ENCODE measurements at regions not wholly inside any gene's neighbourhood (a gene's known extent, or its start where the extent isn't known, plus 50 kb on each side); places are given as distances from the start of the nearest gene placed in this dataset.

DNA sequence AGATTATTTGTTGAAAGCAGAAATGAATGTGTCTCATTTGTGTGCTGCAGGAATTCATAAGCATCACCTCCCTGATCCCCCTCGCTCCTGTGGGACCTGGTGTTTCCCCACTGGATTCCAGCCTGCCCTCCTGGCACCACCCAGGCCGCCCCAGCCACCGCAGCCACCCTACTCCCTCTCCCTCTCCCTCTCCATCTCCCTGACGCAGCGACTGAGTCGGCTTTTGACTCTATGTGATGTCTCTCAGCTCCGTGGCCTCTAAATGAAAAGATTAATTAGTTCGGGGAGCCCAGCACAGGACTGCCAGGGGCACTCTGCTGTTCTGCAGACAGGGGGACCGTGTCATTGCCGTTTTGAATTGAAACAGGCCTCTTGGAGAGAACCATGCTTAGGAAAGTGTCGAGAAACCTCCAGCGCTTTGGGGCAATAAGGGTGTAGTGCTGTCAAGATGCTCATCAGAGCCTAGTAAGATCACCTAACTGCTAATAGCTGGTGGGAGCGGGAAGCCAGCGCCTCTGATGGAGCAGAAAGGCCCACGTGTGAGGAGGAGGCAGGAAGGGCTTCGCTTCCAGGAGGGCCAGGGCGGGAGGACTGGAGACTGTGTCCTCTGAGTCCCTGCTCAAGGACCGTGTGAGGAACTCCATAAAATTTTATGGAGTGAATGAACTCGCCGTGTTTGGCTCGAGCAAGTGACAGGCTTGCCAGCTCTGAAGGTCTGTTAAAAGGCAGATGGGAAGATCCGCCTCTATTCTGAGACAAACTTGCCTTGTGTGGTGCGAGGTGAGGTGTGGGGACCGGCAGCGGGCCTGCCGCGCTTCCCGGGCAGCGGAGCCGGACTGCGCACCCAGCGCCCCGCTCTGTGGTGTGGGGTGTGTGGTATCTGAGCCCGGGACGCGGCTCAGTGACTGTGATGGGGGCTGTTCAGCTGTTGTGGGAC, 157.4 kb upstream of the C14orf180 start:
- WGBS (ENCODE audit: low lambda C conversion rate, missing lambda C conversion rate), result 81% methylated on average over 36 of the region's 36 CpGs
- Histone ChIP-seq H3K4me3 (no peak overlapping the region), H3K9me3 (ENCODE audit: low read depth) (no peaks in the 10 kb centered on the region), H3K4me2 (no peak overlapping the region), H3K27me3 (no peaks in the 10 kb centered on the region), H3K36me3 (replicated peaks; ENCODE audit: insufficient read depth, low read depth) (no peaks in the 10 kb centered on the region), H2AFZ (no peak overlapping the region), H3K9me2 (replicated peaks; ENCODE audit: insufficient read depth) (no peaks in the 10 kb centered on the region), H3K4me1 (ENCODE audit: insufficient read depth) (peaks cover 4% of the 10 kb centered on the region), H4K20me1 (ENCODE audit: insufficient read depth, poor library complexity, severe bottlenecking) (no peaks in the 10 kb centered on the region), H3K79me2 (no peaks in the 10 kb centered on the region), H3K27ac (no peak overlapping the region)
- TF ChIP-seq EZH2phosphoT487 (IDR thresholded peaks at IDR 0.05; ENCODE audit: low read depth, severe bottlenecking, unreplicated experiment), result no peak
- TF ChIP-seq, protein P1, sequence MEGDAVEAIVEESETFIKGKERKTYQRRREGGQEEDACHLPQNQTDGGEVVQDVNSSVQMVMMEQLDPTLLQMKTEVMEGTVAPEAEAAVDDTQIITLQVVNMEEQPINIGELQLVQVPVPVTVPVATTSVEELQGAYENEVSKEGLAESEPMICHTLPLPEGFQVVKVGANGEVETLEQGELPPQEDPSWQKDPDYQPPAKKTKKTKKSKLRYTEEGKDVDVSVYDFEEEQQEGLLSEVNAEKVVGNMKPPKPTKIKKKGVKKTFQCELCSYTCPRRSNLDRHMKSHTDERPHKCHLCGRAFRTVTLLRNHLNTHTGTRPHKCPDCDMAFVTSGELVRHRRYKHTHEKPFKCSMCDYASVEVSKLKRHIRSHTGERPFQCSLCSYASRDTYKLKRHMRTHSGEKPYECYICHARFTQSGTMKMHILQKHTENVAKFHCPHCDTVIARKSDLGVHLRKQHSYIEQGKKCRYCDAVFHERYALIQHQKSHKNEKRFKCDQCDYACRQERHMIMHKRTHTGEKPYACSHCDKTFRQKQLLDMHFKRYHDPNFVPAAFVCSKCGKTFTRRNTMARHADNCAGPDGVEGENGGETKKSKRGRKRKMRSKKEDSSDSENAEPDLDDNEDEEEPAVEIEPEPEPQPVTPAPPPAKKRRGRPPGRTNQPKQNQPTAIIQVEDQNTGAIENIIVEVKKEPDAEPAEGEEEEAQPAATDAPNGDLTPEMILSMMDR (IDR thresholded peaks at IDR 0.05; ENCODE audit: poor library complexity), result no peak
- TF ChIP-seq EZH2 (IDR thresholded peaks at IDR 0.05; ENCODE audit: borderline replicate concordance), result no peak
- DNase-seq (ENCODE audit: low spot score), result no peak

DNA sequence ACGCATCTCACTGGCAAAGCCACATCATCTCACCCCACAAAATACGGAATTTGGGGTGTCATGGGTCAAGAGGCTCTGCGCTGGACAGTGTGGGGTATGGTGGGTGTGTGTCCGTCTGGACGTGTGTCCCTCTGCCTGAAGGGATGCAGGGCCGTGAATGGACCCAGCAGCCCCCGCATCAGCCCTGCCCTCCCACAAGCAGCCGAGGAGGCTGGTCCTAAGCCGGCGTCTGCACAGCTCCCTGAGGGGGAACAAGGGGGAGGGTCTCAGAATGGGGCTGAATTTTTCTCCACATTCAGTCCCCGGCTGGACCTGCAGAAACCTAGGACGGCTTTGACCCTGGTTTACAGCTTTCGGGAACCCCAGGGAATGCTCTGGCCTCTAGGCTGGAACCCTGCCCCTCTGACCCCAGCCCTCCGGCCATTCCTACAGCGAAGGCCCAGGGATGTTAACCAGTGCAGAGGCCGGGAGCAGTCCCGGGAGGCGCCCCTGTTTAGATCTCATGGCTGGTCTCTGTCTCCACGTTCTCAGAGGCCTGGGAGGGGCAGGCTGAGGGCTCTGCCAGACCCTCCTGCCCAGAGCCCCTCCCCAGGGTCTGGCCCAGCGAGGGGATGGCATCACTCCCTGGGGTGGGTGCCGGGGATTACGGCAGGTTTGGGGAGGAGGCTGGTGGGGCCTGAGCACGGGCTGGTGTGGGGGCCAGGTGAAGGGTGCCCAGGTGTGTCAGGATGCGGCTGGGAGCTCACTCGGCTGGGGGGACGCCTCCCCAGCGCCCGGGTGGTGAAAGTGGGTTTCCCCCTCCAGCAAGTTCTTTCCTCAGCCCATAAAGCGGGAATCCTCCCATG, 156.5 kb upstream of the C14orf180 start:
- Histone ChIP-seq H3K4me3 (no peak overlapping the region), H3K9me2 (replicated peaks; ENCODE audit: insufficient read depth) (no peaks in the 10 kb centered on the region), H3K4me1 (ENCODE audit: insufficient read depth) (peaks cover 7% of the 10 kb centered on the region), H3K4me2 (no peak overlapping the region), H3K27me3 (no peaks in the 10 kb centered on the region), H4K20me1 (ENCODE audit: insufficient read depth, poor library complexity, severe bottlenecking) (no peaks in the 10 kb centered on the region), H3K9me3 (ENCODE audit: low read depth) (no peaks in the 10 kb centered on the region), H3K36me3 (replicated peaks; ENCODE audit: insufficient read depth, low read depth) (no peaks in the 10 kb centered on the region), H3K27ac (no peak overlapping the region), H2AFZ (no peak overlapping the region), H3K79me2 (no peaks in the 10 kb centered on the region)
- TF ChIP-seq, protein P1 (IDR thresholded peaks at IDR 0.05; ENCODE audit: poor library complexity), result no peak
- TF ChIP-seq EZH2phosphoT487 (IDR thresholded peaks at IDR 0.05; ENCODE audit: low read depth, severe bottlenecking, unreplicated experiment) (no peak), EZH2 (IDR thresholded peaks at IDR 0.05; ENCODE audit: borderline replicate concordance) (no peak)
- DNase-seq (ENCODE audit: low spot score), result no peak
- WGBS (ENCODE audit: low lambda C conversion rate, missing lambda C conversion rate), result 76% methylated on average over 26 of the region's 29 CpGs

DNA sequence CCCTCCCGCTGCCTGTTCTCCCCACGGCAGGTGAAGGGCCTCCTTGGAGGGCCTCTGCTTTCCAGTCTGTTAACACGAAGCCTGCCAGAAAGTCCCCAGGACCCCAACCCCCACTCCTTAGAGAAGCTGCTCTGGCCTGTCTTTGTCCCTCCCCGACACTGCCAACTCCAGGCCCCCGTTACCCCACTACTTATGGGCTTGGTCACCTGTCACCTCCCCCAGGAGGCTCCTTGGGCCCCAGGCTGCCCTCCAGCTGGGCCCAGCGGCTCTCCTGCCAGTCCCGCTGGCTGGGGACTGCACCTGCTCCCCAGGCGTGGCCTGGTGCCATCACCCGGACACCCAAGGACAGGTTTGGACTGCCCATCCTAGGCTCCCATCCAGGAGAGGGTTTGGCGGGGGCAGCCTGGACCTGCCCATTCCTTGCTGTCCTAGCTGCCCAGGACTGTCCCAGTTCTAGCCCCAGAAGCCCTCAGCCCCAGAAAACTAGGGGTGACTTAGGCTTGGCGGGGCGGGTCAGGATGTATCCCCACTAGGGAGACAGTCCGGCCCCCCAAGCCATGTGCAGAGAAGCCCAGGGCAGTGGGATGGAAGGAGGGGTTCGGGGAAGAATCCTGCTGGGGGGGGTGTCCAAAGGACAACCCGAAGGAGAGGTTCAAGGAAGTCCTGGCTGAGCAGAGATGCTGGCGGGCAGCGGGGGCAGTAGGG, 155.7 kb upstream of the C14orf180 start:
- no peak overlapping the region for H3K4me2 ChIP-seq
- no peaks in the 10 kb centered on the region for H3K79me2 ChIP-seq
- no peak for DNase-seq (ENCODE audit: low spot score)
- H4K20me1 ChIP-seq (ENCODE audit: insufficient read depth, poor library complexity, severe bottlenecking), result no peaks in the 10 kb centered on the region
- H3K36me3 ChIP-seq (replicated peaks; ENCODE audit: insufficient read depth, low read depth), result no peaks in the 10 kb centered on the region
- no peak overlapping the region for H3K4me3 ChIP-seq
- H3K27me3 ChIP-seq, result no peaks in the 10 kb centered on the region
- TF ChIP-seq, protein P1 (IDR thresholded peaks at IDR 0.05; ENCODE audit: poor library complexity), result no peak
- no peak for TF ChIP-seq EZH2phosphoT487 (IDR thresholded peaks at IDR 0.05; ENCODE audit: low read depth, severe bottlenecking, unreplicated experiment)
- no peaks in the 10 kb centered on the region for H3K9me3 ChIP-seq (ENCODE audit: low read depth)
- H3K9me2 ChIP-seq (replicated peaks; ENCODE audit: insufficient read depth), result no peaks in the 10 kb centered on the region
- WGBS (ENCODE audit: low lambda C conversion rate, missing lambda C conversion rate), result 92% methylated on average over 16 of the region's 17 CpGs
- H2AFZ ChIP-seq, result no peak overlapping the region
- H3K4me1 ChIP-seq (ENCODE audit: insufficient read depth), result peaks cover 7% of the 10 kb centered on the region
- no peak overlapping the region for H3K27ac ChIP-seq
